BJ (cell line): ENCODE measurements at regions not wholly inside any gene's neighbourhood (a gene's known extent, or its start where the extent isn't known, plus 50 kb on each side); places are given as distances from the start of the nearest gene placed in this dataset.

ENCODE experiments used
- CTCF ChIA-PET: fragments of 350-600 bp; formaldehyde crosslinking; extraction: SDS; loops from one replicate; lab custom pipeline; 2021; ENCODE audit warnings: antibody characterized with exemption, inconsistent platforms; lab: Yijun Ruan, JAX
- POLR2A ChIA-PET: fragments of 300-600 bp; sonication (Branson Sonifier 250); formaldehyde crosslinking; extraction: SDS; loops from one replicate; lab custom pipeline; 2021; ENCODE audit warnings: antibody characterized with exemption; lab: Charles Lee
- DNase-seq: peaks from one replicate; pipeline ENCODE4 v3.0.0-alpha.2; 2011; ENCODE audit warnings: low read depth
- H3K27me3 ChIP-seq: 2 replicates; pipeline ENCODE4 v1.6.0; 2011; ENCODE audit warnings: low read length; ENCODE audit not compliant: control insufficient read depth, insufficient read depth
- H3K36me3 ChIP-seq: 2 replicates; pipeline ENCODE4 v1.5.1; 2011; ENCODE audit warnings: low read length; ENCODE audit not compliant: control insufficient read depth, insufficient read depth
- H3K4me3 ChIP-seq: 2 replicates; pipeline ENCODE4 v1.5.1; 2011; ENCODE audit warnings: low read depth, mild to moderate bottlenecking, control low read depth, low read length
- TF ChIP-seq, protein P1 (sequence below): IDR thresholded peaks from 2 replicates; pipeline ENCODE4 v1.5.1; 2011; ENCODE audit warnings: low read depth, mild to moderate bottlenecking, control low read depth, inconsistent platforms, low read length, moderate library complexity; ENCODE audit not compliant: insufficient read depth

DNA sequence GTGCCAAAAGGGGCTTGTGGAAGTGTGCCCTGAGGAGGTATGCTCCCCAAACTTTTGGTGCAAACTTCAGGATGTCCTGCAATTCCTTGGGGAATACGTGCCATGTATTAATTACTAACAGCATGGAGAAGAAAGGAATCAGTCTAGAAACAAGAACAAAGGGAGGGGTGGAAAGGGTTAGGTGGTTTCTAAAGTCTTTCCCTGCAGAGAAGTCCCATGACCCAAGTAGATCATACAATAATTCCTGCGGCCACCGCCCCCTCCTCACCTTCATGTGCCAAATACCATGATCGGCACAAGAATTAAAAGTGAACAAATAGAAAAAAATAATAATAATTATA lies 258.2 kb downstream of the PLPP3 start:
- Histone ChIP-seq H3K36me3 (no peaks in the 10 kb centered on the region), H3K27me3 (no peaks in the 10 kb centered on the region), H3K4me3 (no peak overlapping the region)
- POLR2A ChIA-PET: no interaction called here
- no peak for DNase-seq
- CTCF ChIA-PET: no interaction called here
- TF ChIP-seq, protein P1, sequence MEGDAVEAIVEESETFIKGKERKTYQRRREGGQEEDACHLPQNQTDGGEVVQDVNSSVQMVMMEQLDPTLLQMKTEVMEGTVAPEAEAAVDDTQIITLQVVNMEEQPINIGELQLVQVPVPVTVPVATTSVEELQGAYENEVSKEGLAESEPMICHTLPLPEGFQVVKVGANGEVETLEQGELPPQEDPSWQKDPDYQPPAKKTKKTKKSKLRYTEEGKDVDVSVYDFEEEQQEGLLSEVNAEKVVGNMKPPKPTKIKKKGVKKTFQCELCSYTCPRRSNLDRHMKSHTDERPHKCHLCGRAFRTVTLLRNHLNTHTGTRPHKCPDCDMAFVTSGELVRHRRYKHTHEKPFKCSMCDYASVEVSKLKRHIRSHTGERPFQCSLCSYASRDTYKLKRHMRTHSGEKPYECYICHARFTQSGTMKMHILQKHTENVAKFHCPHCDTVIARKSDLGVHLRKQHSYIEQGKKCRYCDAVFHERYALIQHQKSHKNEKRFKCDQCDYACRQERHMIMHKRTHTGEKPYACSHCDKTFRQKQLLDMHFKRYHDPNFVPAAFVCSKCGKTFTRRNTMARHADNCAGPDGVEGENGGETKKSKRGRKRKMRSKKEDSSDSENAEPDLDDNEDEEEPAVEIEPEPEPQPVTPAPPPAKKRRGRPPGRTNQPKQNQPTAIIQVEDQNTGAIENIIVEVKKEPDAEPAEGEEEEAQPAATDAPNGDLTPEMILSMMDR: no peak

DNA sequence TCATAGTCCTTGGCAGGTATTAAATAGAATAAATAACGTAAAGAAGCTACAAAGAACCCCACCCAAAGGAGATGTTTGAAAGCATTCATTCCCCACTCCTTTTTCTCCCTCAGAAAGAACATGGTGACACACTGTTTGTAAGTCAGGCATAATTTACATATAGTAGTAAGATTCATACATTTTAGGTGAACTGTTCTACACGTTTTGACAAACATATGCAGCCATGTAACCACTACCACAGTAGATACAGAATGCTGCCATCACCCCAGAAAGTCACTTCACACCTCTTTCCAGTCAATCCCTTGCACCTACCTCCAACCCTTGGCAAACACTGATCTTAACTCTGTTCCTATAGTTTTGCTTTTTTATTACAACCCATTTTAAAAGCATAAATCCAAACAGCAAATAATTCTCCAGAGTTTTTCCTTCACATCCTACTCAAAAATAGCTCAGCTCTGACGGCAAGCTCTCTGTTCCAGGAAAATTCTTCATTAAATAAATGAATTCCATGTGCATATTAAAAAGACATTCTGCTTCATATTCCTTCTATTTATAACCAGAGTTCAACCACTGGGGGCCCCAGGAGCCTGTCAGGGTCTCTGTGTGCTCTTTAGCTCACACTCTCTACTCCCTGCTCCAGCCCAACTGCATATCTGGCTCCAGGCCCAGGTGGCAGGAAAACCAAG lies 258.8 kb downstream of the PLPP3 start:
- no peaks in the 10 kb centered on the region for H3K27me3 ChIP-seq
- no peak for DNase-seq
- no peak overlapping the region for H3K4me3 ChIP-seq
- H3K36me3 ChIP-seq: no peaks in the 10 kb centered on the region
- ChIA-PET CTCF (no interaction called here), POLR2A (no interaction called here)
- TF ChIP-seq, protein P1: no peak

DNA sequence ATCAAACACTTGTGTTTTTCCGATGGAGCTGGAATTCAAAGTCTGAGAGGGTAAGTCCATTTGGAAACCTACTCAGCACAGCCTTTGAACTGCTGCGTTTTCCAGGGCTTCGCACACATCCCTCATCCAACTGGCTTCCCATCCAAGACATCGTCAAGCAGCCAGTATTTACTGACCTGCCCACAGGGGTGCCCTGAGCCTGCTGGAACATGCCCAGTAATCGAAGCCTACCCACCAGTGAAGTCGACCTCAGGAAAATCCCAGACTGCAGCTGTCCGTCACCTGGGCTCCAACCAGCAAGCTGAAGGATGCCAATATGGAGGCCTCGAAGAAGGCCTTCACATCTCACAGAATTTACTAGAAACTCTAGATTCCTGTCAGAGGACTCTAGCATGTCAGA lies 261.6 kb downstream of the PLPP3 start:
- TF ChIP-seq, protein P1: no peak
- Histone ChIP-seq H3K27me3 (no peaks in the 10 kb centered on the region), H3K36me3 (no peaks in the 10 kb centered on the region), H3K4me3 (no peak overlapping the region)
- CTCF ChIA-PET: no interaction called here
- POLR2A ChIA-PET: interaction anchor here (0.6 kb wide), 1 partner anchor 8 kb away, joined by 3 read pairs; no protein-coding TSS in a partner anchor
- DNase-seq: no peak

DNA sequence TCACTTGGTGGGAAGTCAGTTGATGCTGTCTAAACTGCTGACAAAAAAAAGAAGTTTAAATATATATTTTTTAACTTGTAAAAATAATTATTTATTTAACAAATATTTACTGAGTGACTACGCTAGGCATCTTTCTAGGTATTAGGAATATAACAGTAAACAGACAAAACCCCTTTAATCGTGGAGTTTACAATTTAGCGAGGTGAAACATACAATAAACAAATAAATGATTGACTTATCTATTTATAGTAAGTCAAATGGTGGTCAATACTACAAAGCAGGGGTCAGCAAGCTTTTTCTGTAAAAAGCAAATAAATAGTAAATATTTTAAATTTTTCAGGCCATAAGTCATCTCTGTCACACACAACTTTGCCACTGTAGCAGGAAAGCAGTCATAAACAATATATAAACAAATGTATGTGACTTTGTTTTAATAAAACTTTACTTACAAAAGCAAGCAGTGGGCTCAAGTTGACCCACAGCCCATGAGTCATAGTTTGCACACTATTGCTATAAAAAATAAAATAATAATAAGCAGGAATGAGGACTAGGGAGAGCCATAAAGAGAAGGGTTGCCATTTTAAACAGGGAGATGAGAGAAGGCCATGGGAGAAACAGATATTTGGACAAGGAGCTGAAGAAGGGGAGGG lies 263.9 kb downstream of the PLPP3 start:
- no peak overlapping the region for H3K4me3 ChIP-seq
- ChIA-PET CTCF (interaction anchor here (1.2 kb wide), 1 partner anchor 10 kb away, joined by 4 read pairs; no protein-coding TSS in a partner anchor), POLR2A (no interaction called here)
- no peak for DNase-seq
- H3K27me3 ChIP-seq: no peaks in the 10 kb centered on the region
- TF ChIP-seq, protein P1: no peak
- no peaks in the 10 kb centered on the region for H3K36me3 ChIP-seq

DNA sequence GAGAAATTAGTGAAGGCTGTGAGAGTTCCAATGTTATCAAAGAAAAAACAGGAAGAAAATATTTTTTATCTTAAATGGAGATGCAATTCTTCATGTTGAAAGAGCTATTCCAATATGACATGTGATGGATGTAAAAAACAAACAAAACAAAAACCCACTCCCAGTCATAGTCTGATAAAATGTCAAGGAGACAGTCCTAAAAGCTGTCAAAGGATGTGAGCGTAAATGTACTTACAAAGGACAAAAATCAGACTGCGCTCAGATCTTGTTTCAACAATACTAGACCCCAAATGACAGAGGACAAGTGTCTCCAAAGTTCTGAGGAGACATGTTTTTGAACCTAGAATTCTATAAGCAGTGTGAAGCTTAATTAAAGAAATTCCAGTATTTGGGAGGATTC lies 265.8 kb downstream of the PLPP3 start:
- TF ChIP-seq, protein P1: no peak
- ChIA-PET POLR2A (no interaction called here), CTCF (no interaction called here)
- Histone ChIP-seq H3K36me3 (no peaks in the 10 kb centered on the region), H3K27me3 (no peaks in the 10 kb centered on the region), H3K4me3 (no peak overlapping the region)
- DNase-seq: no peak
